PC-3 (cell line): ENCODE measurements at regions not wholly inside any gene's neighbourhood (a gene's known extent, or its start where the extent isn't known, plus 50 kb on each side); places are given as distances from the start of the nearest gene placed in this dataset.
"Not testable (repeated sequence)": the region's sequence is repeated elsewhere in the genome, so short reads cannot be mapped to it uniquely, and the experiment has no call there.

Experiments
- ATAC-seq: fragments of 200-7000 bp; cut with Tn5 transposase; 2 replicates; pipeline ENCODE4 v1.9.1; 2020; ENCODE audit warnings: mild to moderate bottlenecking, moderate library complexity
- BruUV-seq: library from RNA; stranded (reverse); fragments of 400-500 nt; replicated peaks from 2 replicates; lab custom pipeline; 2021; lab: Mats Ljungman, UMichigan
- CTCF ChIA-PET: fragments of 300-600 bp; sonication (Branson Sonifier 250); formaldehyde crosslinking; loops from one replicate; lab custom pipeline; 2022; ENCODE audit warnings: antibody characterized with exemption; lab: Charles Lee
- POLR2A ChIA-PET: fragments of 300-600 bp; sonication (Branson Sonifier 250); formaldehyde crosslinking; loops from one replicate; lab custom pipeline; 2022; ENCODE audit warnings: antibody characterized with exemption; ENCODE audit not compliant: unreplicated experiment; lab: Charles Lee
- DNase-seq: peaks from one replicate; pipeline ENCODE4 v3.0.0-alpha.2; 2015
- H2AFZ ChIP-seq: fragments of 300-600 bp; sonication (generic); 2 replicates; pipeline ENCODE4 v1.6.0; 2016; ENCODE audit warnings: antibody characterized with exemption, low read length
- H3F3A ChIP-seq: fragments of 300-600 bp; sonication (generic); one replicate; pipeline ENCODE4 v1.6.0; 2017; ENCODE audit warnings: antibody characterized with exemption, low read length, control low read depth, mild to moderate bottlenecking; ENCODE audit not compliant: unreplicated experiment
- H3K27ac ChIP-seq: fragments of 300-600 bp; sonication (generic); 2 replicates; pipeline ENCODE4 v1.5.1; 2016; ENCODE audit warnings: mild to moderate bottlenecking, low read length
- H3K27me3 ChIP-seq: fragments of 300-600 bp; sonication (generic); 2 replicates; pipeline ENCODE4 v1.6.1; 2016; ENCODE audit warnings: low read length, mixed read lengths
- H3K36me3 ChIP-seq: fragments of 300-600 bp; sonication (generic); 2 replicates; pipeline ENCODE4 v1.6.1; 2016; ENCODE audit warnings: low read depth, mixed run types, low read length, mixed read lengths
- H3K4me1 ChIP-seq: fragments of 300-600 bp; sonication (generic); 2 replicates; pipeline ENCODE4 v1.5.1; 2016; ENCODE audit warnings: low read length; ENCODE audit not compliant: insufficient read depth
- H3K4me2 ChIP-seq: fragments of 300-600 bp; sonication (generic); 2 replicates; pipeline ENCODE4 v1.6.0; 2016; ENCODE audit warnings: low read length
- H3K4me3 ChIP-seq: fragments of 300-600 bp; sonication (generic); 2 replicates; pipeline ENCODE4 v1.5.1; 2016; ENCODE audit warnings: mild to moderate bottlenecking, low read length, mixed read lengths
- H3K79me2 ChIP-seq: fragments of 300-600 bp; sonication (generic); 2 replicates; pipeline ENCODE4 v1.6.1; 2017; ENCODE audit warnings: low read length, mixed read lengths
- H3K9ac ChIP-seq: fragments of 300-600 bp; sonication (generic); 2 replicates; pipeline ENCODE4 v1.6.0; 2016; ENCODE audit warnings: mild to moderate bottlenecking, low read length
- H3K9me2 ChIP-seq: fragments of 300-600 bp; sonication (generic); replicated peaks from 2 replicates; pipeline ENCODE4 v1.6.1; 2016; ENCODE audit warnings: mixed run types, low read length, mixed read lengths
- H3K9me3 ChIP-seq: fragments of 300-600 bp; sonication (generic); 2 replicates; pipeline ENCODE4 v1.6.1; 2016; ENCODE audit warnings: low read length, mixed read lengths
- H4K20me1 ChIP-seq: fragments of 300-600 bp; sonication (generic); 2 replicates; pipeline ENCODE4 v1.6.1; 2016; ENCODE audit warnings: low read length, mixed read lengths
- EZH2 ChIP-seq: fragments of 300-600 bp; sonication (generic); IDR thresholded peaks from one replicate; pipeline ENCODE4 v1.6.1; 2017; ENCODE audit warnings: antibody characterized with exemption, mild to moderate bottlenecking, low read length; ENCODE audit not compliant: unreplicated experiment
- EZH2phosphoT487 ChIP-seq: fragments of 300-600 bp; sonication (generic); IDR thresholded peaks from 2 replicates; pipeline ENCODE4 v1.6.1; 2018; ENCODE audit warnings: mild to moderate bottlenecking, antibody characterized with exemption, low read length, borderline replicate concordance
- intact Hi-C: fragments of 100-400 bp; cut with micrococcal nuclease; formaldehyde crosslinking; loops from 2 replicates; pipeline ENCODE4 v1.9.0; 2023
- TF ChIP-seq, protein P1 (sequence below): fragments of 300-600 bp; sonication (generic); conservative IDR thresholded peaks from 2 replicates; pipeline ENCODE4 v1.5.1; 2017; ENCODE audit warnings: antibody characterized with exemption, low read depth, mild to moderate bottlenecking, low read length

GRCh38 chr4:137733174-137734141, 201.2 kb upstream of the PCDH18 start:
- H3K9me3 ChIP-seq, H3K4me1 ChIP-seq, H3K4me3 ChIP-seq, H3K36me3 ChIP-seq, H3F3A ChIP-seq, H3K27ac ChIP-seq, H3K27me3 ChIP-seq, H4K20me1 ChIP-seq, H3K4me2 ChIP-seq, H3K9me2 ChIP-seq, CTCF ChIA-PET, POLR2A ChIA-PET, H3K79me2 ChIP-seq, BruUV-seq, H3K9ac ChIP-seq, H2AFZ ChIP-seq: not testable (repeated sequence)
- peak; percentile 77; the same call in 1 of the 2 replicates for ATAC-seq
- peak; percentile 66 for DNase-seq
- TF ChIP-seq, protein P1, sequence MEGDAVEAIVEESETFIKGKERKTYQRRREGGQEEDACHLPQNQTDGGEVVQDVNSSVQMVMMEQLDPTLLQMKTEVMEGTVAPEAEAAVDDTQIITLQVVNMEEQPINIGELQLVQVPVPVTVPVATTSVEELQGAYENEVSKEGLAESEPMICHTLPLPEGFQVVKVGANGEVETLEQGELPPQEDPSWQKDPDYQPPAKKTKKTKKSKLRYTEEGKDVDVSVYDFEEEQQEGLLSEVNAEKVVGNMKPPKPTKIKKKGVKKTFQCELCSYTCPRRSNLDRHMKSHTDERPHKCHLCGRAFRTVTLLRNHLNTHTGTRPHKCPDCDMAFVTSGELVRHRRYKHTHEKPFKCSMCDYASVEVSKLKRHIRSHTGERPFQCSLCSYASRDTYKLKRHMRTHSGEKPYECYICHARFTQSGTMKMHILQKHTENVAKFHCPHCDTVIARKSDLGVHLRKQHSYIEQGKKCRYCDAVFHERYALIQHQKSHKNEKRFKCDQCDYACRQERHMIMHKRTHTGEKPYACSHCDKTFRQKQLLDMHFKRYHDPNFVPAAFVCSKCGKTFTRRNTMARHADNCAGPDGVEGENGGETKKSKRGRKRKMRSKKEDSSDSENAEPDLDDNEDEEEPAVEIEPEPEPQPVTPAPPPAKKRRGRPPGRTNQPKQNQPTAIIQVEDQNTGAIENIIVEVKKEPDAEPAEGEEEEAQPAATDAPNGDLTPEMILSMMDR: peak; percentile 64
- intact Hi-C loops: loop anchor here (1.0 kb wide), 1 partner anchor 128 kb away; no protein-coding TSS in a partner anchor

DNA sequence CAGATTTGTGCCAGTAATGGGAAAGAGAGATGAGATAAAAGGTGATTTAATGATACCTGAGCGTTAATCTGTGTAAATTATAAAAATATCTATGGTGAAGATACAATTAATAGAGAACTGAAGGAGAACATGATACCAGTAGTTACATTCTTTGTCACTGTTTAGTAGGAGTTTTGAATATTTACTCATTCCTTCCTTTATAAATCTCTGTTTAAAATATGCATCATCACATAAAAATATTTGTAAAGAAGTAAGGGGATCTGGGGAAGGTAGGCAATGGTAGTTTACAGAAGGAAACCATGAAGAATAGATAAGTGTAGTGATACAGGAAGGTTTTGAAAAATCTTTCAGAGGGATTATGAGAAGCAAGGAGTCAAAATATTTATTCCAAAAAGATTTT, 190.6 kb upstream of the PCDH18 start:
- Histone ChIP-seq H3K4me1 (peaks cover 12% of the 10 kb centered on the region; the same call in 1 of the 2 replicates), H3F3A (no peaks in the 10 kb centered on the region), H4K20me1 (no peaks in the 10 kb centered on the region), H3K27ac (no peak overlapping the region), H3K27me3 (no peaks in the 10 kb centered on the region), H3K79me2 (no peaks in the 10 kb centered on the region), H3K9me3 (no peaks in the 10 kb centered on the region), H3K4me2 (peak overlapping the region; percentile 38; the same call in 1 of the 2 replicates), H3K9ac (no peak overlapping the region), H2AFZ (no peak overlapping the region), H3K4me3 (no peak overlapping the region), H3K36me3 (no peaks in the 10 kb centered on the region), H3K9me2 (no peaks in the 10 kb centered on the region)
- TF ChIP-seq, protein P1: no peak
- no peak for TF ChIP-seq EZH2
- no peak for TF ChIP-seq EZH2phosphoT487
- peak; percentile 79 for ATAC-seq
- intact Hi-C loops: loop anchor here (10.0 kb wide), 1 partner anchor 188 kb away; the partner anchor contains the start of gene PCDH18
- DNase-seq: peak; percentile 16
- ChIA-PET CTCF (no interaction called here), POLR2A (no interaction called here)
- no TSS peak for BruUV-seq

GRCh38 chr4:137711502-137711901, 179.2 kb upstream of the PCDH18 start:
- H3K27ac ChIP-seq: no peak overlapping the region
- ATAC-seq (no peak), DNase-seq (no peak)
- no peak overlapping the region for H3K4me3 ChIP-seq
- ChIA-PET CTCF (no interaction called here), POLR2A (no interaction called here)
- H3K9me3 ChIP-seq: no peaks in the 10 kb centered on the region
- no TSS peak for BruUV-seq
- no peak for TF ChIP-seq EZH2phosphoT487
- TF ChIP-seq, protein P1: no peak
- TF ChIP-seq EZH2: no peak
- no peaks in the 10 kb centered on the region for H3K4me1 ChIP-seq
- no peak overlapping the region for H3K9ac ChIP-seq
- no peaks in the 10 kb centered on the region for H3K36me3 ChIP-seq
- no peaks in the 10 kb centered on the region for H4K20me1 ChIP-seq
- no peak overlapping the region for H2AFZ ChIP-seq
- H3K4me2 ChIP-seq: no peak overlapping the region
- no peaks in the 10 kb centered on the region for H3K9me2 ChIP-seq
- no peaks in the 10 kb centered on the region for H3K27me3 ChIP-seq
- H3F3A ChIP-seq: no peaks in the 10 kb centered on the region
- intact Hi-C loops: no loop called here
- H3K79me2 ChIP-seq: no peaks in the 10 kb centered on the region
